Esophagus muscularis mucosa (tissue), 3 donors: ENCODE measurements at regions not wholly inside any gene's neighbourhood (a gene's known extent, or its start where the extent isn't known, plus 50 kb on each side); places are given as distances from the start of the nearest gene placed in this dataset.

Experiments used
- POLR2A ChIP-seq: fragments of 450-650 bp; IDR thresholded peaks from one replicate; pipeline ENCODE4 v1.6.1; 2017; ENCODE audit warnings: antibody characterized with exemption, moderate library complexity, mild to moderate bottlenecking, low read depth
- TF ChIP-seq, protein P1 (sequence below), 3 experiments: fragments of 200-600 bp in 2 of 3; fragments of 450-650 bp in 1 of 3; sonication (generic) in 2 of 3; IDR thresholded peaks; one replicate each; pipeline ENCODE4 v1.5.1; 2017 to 2019; ENCODE audit warnings: antibody characterized with exemption in 3 of 3, mild to moderate bottlenecking in 2 of 3, moderate library complexity in 1 of 3

DNA sequence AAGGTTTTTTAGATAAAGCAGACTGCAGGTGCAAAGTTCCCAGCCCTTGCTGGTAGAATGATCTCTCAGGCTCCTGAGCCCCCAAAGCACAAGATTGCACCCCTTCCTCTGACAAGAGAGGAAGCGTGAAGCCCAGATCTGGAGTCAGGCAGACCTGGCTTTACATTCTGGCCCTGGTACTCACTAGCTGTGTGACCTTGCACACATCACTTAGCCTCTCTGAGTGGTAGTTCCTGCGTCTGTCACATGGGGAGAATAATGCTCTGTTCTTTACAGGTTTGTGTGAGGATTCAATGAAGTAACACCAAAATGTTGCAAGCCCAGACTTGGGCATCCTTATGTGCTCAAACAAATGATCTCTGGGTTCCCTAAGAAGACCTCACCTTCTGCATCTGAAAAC lies 141.5 kb downstream of the SMAD6 start:
- no peak for TF ChIP-seq POLR2A
- TF ChIP-seq, protein P1, sequence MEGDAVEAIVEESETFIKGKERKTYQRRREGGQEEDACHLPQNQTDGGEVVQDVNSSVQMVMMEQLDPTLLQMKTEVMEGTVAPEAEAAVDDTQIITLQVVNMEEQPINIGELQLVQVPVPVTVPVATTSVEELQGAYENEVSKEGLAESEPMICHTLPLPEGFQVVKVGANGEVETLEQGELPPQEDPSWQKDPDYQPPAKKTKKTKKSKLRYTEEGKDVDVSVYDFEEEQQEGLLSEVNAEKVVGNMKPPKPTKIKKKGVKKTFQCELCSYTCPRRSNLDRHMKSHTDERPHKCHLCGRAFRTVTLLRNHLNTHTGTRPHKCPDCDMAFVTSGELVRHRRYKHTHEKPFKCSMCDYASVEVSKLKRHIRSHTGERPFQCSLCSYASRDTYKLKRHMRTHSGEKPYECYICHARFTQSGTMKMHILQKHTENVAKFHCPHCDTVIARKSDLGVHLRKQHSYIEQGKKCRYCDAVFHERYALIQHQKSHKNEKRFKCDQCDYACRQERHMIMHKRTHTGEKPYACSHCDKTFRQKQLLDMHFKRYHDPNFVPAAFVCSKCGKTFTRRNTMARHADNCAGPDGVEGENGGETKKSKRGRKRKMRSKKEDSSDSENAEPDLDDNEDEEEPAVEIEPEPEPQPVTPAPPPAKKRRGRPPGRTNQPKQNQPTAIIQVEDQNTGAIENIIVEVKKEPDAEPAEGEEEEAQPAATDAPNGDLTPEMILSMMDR (IDR thresholded peaks at IDR 0.05), result no peak
